ENCODE measurements at regions not wholly inside any gene's neighbourhood (a gene's known extent, or its start where the extent isn't known, plus 50 kb on each side); places are given as distances from the start of the nearest gene placed in this dataset.

DNA sequence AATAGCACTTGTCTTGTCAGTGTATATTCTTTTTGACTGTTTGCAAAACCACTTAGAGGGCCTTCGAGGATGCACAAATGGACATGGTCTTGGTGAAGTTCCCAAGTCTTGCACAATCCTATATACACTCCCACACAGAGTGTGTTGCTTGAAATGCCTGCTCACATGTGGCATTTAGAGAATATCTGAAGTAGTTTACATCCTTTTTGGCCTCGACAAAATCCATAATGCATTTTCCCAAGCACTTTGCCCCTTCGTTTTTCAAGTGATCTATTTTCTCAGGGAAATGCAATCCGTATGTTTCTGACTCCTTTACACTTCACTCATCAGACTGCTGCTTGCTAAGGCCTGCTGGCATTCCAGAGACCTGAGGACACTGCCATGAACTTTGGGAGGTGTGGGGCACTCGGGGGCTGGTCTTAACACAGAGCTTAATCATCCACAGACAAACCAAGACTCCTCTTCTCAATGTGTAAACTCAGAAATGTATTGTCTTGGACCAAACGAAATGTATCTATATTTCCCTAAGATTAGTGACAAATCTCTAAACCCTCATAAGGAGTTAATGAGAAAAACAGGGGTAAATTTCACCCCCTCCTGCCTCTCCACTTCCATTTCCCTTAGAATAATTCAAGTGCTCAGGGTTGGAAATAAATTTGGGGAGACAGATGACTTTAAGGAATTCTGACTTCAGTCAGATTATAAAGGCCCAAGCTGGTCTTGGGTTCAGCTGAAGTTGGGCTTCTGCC lies 219.3 kb upstream of the APCDD1 start:
- intact Hi-C loops (cut with micrococcal nuclease; ENCODE audit: unreplicated experiment): no loop called here
- Histone ChIP-seq H3K27me3 (replicated peaks; ENCODE audit: control insufficient read depth, insufficient read depth, low read length) (no peaks in the 10 kb centered on the region), H3K4me3 (ENCODE audit: low read depth, low read length) (no peak overlapping the region), H3K36me3 (ENCODE audit: control insufficient read depth, insufficient read depth, low read length) (no peaks in the 10 kb centered on the region), H3K9me3 (no peaks in the 10 kb centered on the region), H3K4me1 (no peaks in the 10 kb centered on the region)
- Mint-ChIP-seq H3K27me3 (ENCODE audit: insufficient read depth, unreplicated experiment) (no peaks in the 10 kb centered on the region), H3K4me1 (ENCODE audit: low read depth, unreplicated experiment) (no peaks in the 10 kb centered on the region), H3K36me3 (ENCODE audit: insufficient read depth, unreplicated experiment) (no peaks in the 10 kb centered on the region), H3K27ac (ENCODE audit: unreplicated experiment) (no peak overlapping the region), H3K9me3 (ENCODE audit: unreplicated experiment) (peaks cover 10% of the 10 kb centered on the region), H3K4me3 (ENCODE audit: unreplicated experiment) (no peak overlapping the region)
- ChIA-PET POLR2A (no interaction called here), CTCF (no interaction called here)
- no peak for DNase-seq
- BruUV-seq (replicated peaks): no TSS peak
- TF ChIP-seq, protein P1, sequence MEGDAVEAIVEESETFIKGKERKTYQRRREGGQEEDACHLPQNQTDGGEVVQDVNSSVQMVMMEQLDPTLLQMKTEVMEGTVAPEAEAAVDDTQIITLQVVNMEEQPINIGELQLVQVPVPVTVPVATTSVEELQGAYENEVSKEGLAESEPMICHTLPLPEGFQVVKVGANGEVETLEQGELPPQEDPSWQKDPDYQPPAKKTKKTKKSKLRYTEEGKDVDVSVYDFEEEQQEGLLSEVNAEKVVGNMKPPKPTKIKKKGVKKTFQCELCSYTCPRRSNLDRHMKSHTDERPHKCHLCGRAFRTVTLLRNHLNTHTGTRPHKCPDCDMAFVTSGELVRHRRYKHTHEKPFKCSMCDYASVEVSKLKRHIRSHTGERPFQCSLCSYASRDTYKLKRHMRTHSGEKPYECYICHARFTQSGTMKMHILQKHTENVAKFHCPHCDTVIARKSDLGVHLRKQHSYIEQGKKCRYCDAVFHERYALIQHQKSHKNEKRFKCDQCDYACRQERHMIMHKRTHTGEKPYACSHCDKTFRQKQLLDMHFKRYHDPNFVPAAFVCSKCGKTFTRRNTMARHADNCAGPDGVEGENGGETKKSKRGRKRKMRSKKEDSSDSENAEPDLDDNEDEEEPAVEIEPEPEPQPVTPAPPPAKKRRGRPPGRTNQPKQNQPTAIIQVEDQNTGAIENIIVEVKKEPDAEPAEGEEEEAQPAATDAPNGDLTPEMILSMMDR (IDR thresholded peaks at IDR 0.05; ENCODE audit: insufficient read depth in 1 of 2, low read depth in 1 of 2, low read length in 1 of 2, severe bottlenecking in 1 of 2, unreplicated experiment in 1 of 2): no peak

DNA sequence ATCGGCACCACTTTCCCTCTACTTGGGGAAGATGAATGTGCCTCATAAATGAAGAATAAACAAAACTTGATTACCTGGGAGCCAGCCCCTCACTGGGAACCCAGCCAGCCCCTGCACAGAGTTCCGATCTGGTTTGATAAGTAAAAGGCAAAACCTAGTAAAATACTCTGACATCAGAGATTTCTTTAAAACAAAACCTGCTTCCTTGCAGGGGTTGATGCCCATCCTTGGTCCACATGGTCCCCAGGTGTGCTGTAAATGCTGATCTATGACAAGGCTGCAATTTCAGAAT lies 218.8 kb upstream of the APCDD1 start:
- no peak overlapping the region for H3K4me3 ChIP-seq (ENCODE audit: low read depth, low read length)
- TF ChIP-seq, protein P1 (IDR thresholded peaks at IDR 0.05; ENCODE audit: insufficient read depth in 1 of 2, low read depth in 1 of 2, low read length in 1 of 2, severe bottlenecking in 1 of 2, unreplicated experiment in 1 of 2): no peak
- H3K9me3 ChIP-seq: no peaks in the 10 kb centered on the region
- BruUV-seq (replicated peaks): no TSS peak
- H3K4me1 ChIP-seq: no peaks in the 10 kb centered on the region
- H3K27me3 ChIP-seq (replicated peaks; ENCODE audit: control insufficient read depth, insufficient read depth, low read length): no peaks in the 10 kb centered on the region
- Mint-ChIP-seq H3K36me3 (ENCODE audit: insufficient read depth, unreplicated experiment) (no peaks in the 10 kb centered on the region), H3K4me3 (ENCODE audit: unreplicated experiment) (no peak overlapping the region), H3K4me1 (ENCODE audit: low read depth, unreplicated experiment) (no peaks in the 10 kb centered on the region), H3K27me3 (ENCODE audit: insufficient read depth, unreplicated experiment) (no peaks in the 10 kb centered on the region), H3K9me3 (ENCODE audit: unreplicated experiment) (peaks cover 10% of the 10 kb centered on the region), H3K27ac (ENCODE audit: unreplicated experiment) (no peak overlapping the region)
- intact Hi-C loops (cut with micrococcal nuclease; ENCODE audit: unreplicated experiment): no loop called here
- POLR2A ChIA-PET: no interaction called here
- H3K36me3 ChIP-seq (ENCODE audit: control insufficient read depth, insufficient read depth, low read length): no peaks in the 10 kb centered on the region
- no peak for DNase-seq
- CTCF ChIA-PET: no interaction called here

DNA sequence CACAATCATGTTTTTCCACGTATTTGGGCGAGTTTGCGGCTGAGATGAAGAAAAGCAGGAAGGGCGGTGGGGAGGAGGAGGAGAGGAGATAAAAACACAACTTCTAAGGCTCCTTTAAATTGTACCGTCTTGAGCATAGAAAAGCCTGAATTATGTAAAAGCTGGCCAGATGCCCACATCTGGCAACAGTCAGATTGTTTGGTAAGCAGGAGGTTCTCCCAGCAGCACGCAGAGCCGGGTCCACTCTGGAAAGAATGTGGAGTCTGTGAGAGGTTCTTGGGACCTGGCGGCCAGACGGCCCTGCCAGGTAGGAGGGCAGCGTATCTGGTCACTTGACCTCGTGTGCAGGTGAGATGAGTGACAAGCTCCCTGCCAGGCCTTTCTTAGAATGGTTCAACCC lies 215.3 kb upstream of the APCDD1 start:
- ChIA-PET POLR2A (no interaction called here), CTCF (no interaction called here)
- no peaks in the 10 kb centered on the region for H3K9me3 ChIP-seq
- TF ChIP-seq, protein P1 (IDR thresholded peaks at IDR 0.05; ENCODE audit: insufficient read depth in 1 of 2, low read depth in 1 of 2, low read length in 1 of 2, severe bottlenecking in 1 of 2, unreplicated experiment in 1 of 2): no peak
- no peaks in the 10 kb centered on the region for H3K4me1 ChIP-seq
- peaks cover 4% of the 10 kb centered on the region for H3K9me3 Mint-ChIP-seq (ENCODE audit: unreplicated experiment)
- BruUV-seq (replicated peaks): no TSS peak
- no peaks in the 10 kb centered on the region for H3K36me3 ChIP-seq (ENCODE audit: control insufficient read depth, insufficient read depth, low read length)
- intact Hi-C loops (cut with micrococcal nuclease; ENCODE audit: unreplicated experiment): no loop called here
- H3K27ac Mint-ChIP-seq (ENCODE audit: unreplicated experiment): no peak overlapping the region
- no peak overlapping the region for H3K4me3 ChIP-seq (ENCODE audit: low read depth, low read length)
- DNase-seq: no peak
- no peak overlapping the region for H3K4me3 Mint-ChIP-seq (ENCODE audit: unreplicated experiment)
- no peaks in the 10 kb centered on the region for H3K4me1 Mint-ChIP-seq (ENCODE audit: low read depth, unreplicated experiment)
- no peaks in the 10 kb centered on the region for H3K36me3 Mint-ChIP-seq (ENCODE audit: insufficient read depth, unreplicated experiment)
- no peaks in the 10 kb centered on the region for H3K27me3 ChIP-seq (replicated peaks; ENCODE audit: control insufficient read depth, insufficient read depth, low read length)
- no peaks in the 10 kb centered on the region for H3K27me3 Mint-ChIP-seq (ENCODE audit: insufficient read depth, unreplicated experiment)
